HUES6 (cell line): ENCODE measurements at regions not wholly inside any gene's neighbourhood (a gene's known extent, or its start where the extent isn't known, plus 50 kb on each side); places are given as distances from the start of the nearest gene placed in this dataset.
"Not testable (repeated sequence)": the region's sequence is repeated elsewhere in the genome, so short reads cannot be mapped to it uniquely, and the experiment has no call there.

Experiments
- H3K27ac ChIP-seq: 2 replicates; pipeline ENCODE4 v1.7.0; 2013; ENCODE audit warnings: low read depth, mild to moderate bottlenecking, low read length, inconsistent platforms
- H3K27me3 ChIP-seq: 2 replicates; pipeline ENCODE4 v1.6.1; 2013; ENCODE audit warnings: low read length; ENCODE audit not compliant: control insufficient read depth, insufficient read depth
- H3K36me3 ChIP-seq: 2 replicates; pipeline ENCODE4 v1.6.1; 2013; ENCODE audit warnings: low read length; ENCODE audit not compliant: control insufficient read depth, insufficient read depth
- H3K4me1 ChIP-seq: 2 replicates; pipeline ENCODE4 v1.6.1; 2013; ENCODE audit warnings: low read length; ENCODE audit not compliant: control insufficient read depth, insufficient read depth
- H3K4me3 ChIP-seq: 2 replicates; pipeline ENCODE4 v1.5.1; 2013; ENCODE audit warnings: low read depth, low read length
- H3K9ac ChIP-seq: one replicate; pipeline ENCODE4 v1.6.1; 2013; ENCODE audit warnings: mild to moderate bottlenecking, low read length
- H3K9me3 ChIP-seq: 2 replicates; pipeline ENCODE4 v1.6.1; 2013; ENCODE audit warnings: low read depth, low read length; ENCODE audit not compliant: control insufficient read depth, insufficient read depth

GRCh38 chr16:88240118-88240517 lies 142.6 kb upstream of the ZNF469 start:
- H3K9me3 ChIP-seq, H3K9ac ChIP-seq, H3K27me3 ChIP-seq, H3K36me3 ChIP-seq, H3K4me3 ChIP-seq, H3K27ac ChIP-seq, H3K4me1 ChIP-seq: not testable (repeated sequence)

- not testable (repeated sequence) for H3K36me3 ChIP-seq, H3K9ac ChIP-seq, H3K27me3 ChIP-seq, H3K9me3 ChIP-seq, H3K4me3 ChIP-seq, H3K4me1 ChIP-seq, H3K27ac ChIP-seq
Measured at GRCh38 chr16:88240776-88241175, 142.0 kb upstream of the ZNF469 start.

- not testable (repeated sequence) for H3K9me3 ChIP-seq, H3K4me1 ChIP-seq, H3K27ac ChIP-seq, H3K27me3 ChIP-seq, H3K4me3 ChIP-seq, H3K36me3 ChIP-seq, H3K9ac ChIP-seq
Measured at GRCh38 chr16:88241404-88242311, 141.1 kb upstream of the ZNF469 start.

GRCh38 chr16:88242312-88243295 lies 140.2 kb upstream of the ZNF469 start:
- not testable (repeated sequence) for H3K4me3 ChIP-seq, H3K9ac ChIP-seq, H3K36me3 ChIP-seq, H3K4me1 ChIP-seq, H3K9me3 ChIP-seq, H3K27me3 ChIP-seq, H3K27ac ChIP-seq

- not testable (repeated sequence) for H3K36me3 ChIP-seq, H3K27ac ChIP-seq, H3K27me3 ChIP-seq, H3K9ac ChIP-seq, H3K4me3 ChIP-seq, H3K4me1 ChIP-seq, H3K9me3 ChIP-seq
Measured at GRCh38 chr16:88243921-88244320, 138.8 kb upstream of the ZNF469 start.

GRCh38 chr16:88245241-88246081 lies 137.3 kb upstream of the ZNF469 start:
- H3K36me3 ChIP-seq, H3K9ac ChIP-seq, H3K4me1 ChIP-seq, H3K9me3 ChIP-seq, H3K4me3 ChIP-seq, H3K27ac ChIP-seq, H3K27me3 ChIP-seq: not testable (repeated sequence)

- H3K9ac ChIP-seq, H3K4me1 ChIP-seq, H3K27ac ChIP-seq, H3K9me3 ChIP-seq, H3K4me3 ChIP-seq, H3K27me3 ChIP-seq, H3K36me3 ChIP-seq: not testable (repeated sequence)
Measured at GRCh38 chr16:88246955-88247582, 135.7 kb upstream of the ZNF469 start.

- not testable (repeated sequence) for H3K9me3 ChIP-seq, H3K27ac ChIP-seq, H3K27me3 ChIP-seq, H3K9ac ChIP-seq, H3K4me1 ChIP-seq, H3K36me3 ChIP-seq, H3K4me3 ChIP-seq
Measured at GRCh38 chr16:88247583-88247966, 135.2 kb upstream of the ZNF469 start.

- not testable (repeated sequence) for H3K27me3 ChIP-seq, H3K4me3 ChIP-seq, H3K9ac ChIP-seq, H3K27ac ChIP-seq, H3K36me3 ChIP-seq, H3K9me3 ChIP-seq, H3K4me1 ChIP-seq
Measured at GRCh38 chr16:88248761-88249160, 134.0 kb upstream of the ZNF469 start.

GRCh38 chr16:88250381-88250780 lies 132.4 kb upstream of the ZNF469 start:
- not testable (repeated sequence) for H3K4me3 ChIP-seq, H3K4me1 ChIP-seq, H3K27me3 ChIP-seq, H3K36me3 ChIP-seq, H3K9ac ChIP-seq, H3K27ac ChIP-seq, H3K9me3 ChIP-seq
